ENCODE measurements at regions not wholly inside any gene's neighbourhood (a gene's known extent, or its start where the extent isn't known, plus 50 kb on each side); places are given as distances from the start of the nearest gene placed in this dataset.

- no peak for TF ChIP-seq EZH2 (IDR thresholded peaks at IDR 0.05; ENCODE audit: insufficient read depth, poor library complexity, severe bottlenecking)
- no peak for TF ChIP-seq EZH2phosphoT487 (IDR thresholded peaks at IDR 0.05; ENCODE audit: insufficient read depth, low read depth)
Observed at GRCh38 chr6:138594758-138595140, 95.5 kb upstream of the NHSL1 start.
